Endothelial cell of umbilical vein (primary cell): ENCODE measurements at regions not wholly inside any gene's neighbourhood (a gene's known extent, or its start where the extent isn't known, plus 50 kb on each side); places are given as distances from the start of the nearest gene placed in this dataset.

ENCODE experiments used
- BruUV-seq: library from RNA; stranded (reverse); fragments of 400-500 nt; replicated peaks from 2 replicates; lab custom pipeline; 2021; lab: Mats Ljungman, UMichigan
- CTCF ChIA-PET: fragments of 300-600, 350-600 bp; sonication (Branson Sonifier 250); formaldehyde crosslinking; loops from one replicate; lab custom pipeline; 2021; ENCODE audit warnings: antibody characterized with exemption, inconsistent platforms; lab: Charles Lee
- POLR2A ChIA-PET: fragments of 300-600, 350-600 bp; sonication (Branson Sonifier 250); formaldehyde crosslinking; loops from one replicate; lab custom pipeline; 2021; ENCODE audit warnings: antibody characterized with exemption, inconsistent platforms; lab: Charles Lee
- DNase-seq: peaks from one replicate; pipeline ENCODE4 v3.0.0-alpha.2; 2011; ENCODE audit warnings: low read depth, low spot score
- FAIRE-seq: peaks from 2 replicates; lab custom pipeline; 2011; peaks lifted over from hg19 to GRCh38; lab: Jason Lieb, UNC
- H2AFZ ChIP-seq: 2 replicates; pipeline ENCODE4 v1.6.0; 2012; ENCODE audit warnings: low read depth, low read length, control low read depth, inconsistent platforms
- H3K27ac ChIP-seq: 2 replicates; pipeline ENCODE4 v1.5.1; 2011; ENCODE audit warnings: low read depth, mild to moderate bottlenecking, control low read depth, low read length, moderate library complexity; ENCODE audit not compliant: insufficient read depth
- H3K27me3 ChIP-seq, 2 experiments: 2 replicates each; pipeline versions ENCODE4 v1.6.0 to v1.6.1; 2011; ENCODE audit warnings: low read length in 2 of 2, mixed read lengths in 1 of 2; ENCODE audit not compliant: control insufficient read depth in 2 of 2, insufficient read depth in 2 of 2
- H3K36me3 ChIP-seq, 2 experiments: 2 replicates in 1 of 2; 3 replicates in 1 of 2; pipeline ENCODE4 v1.5.1; 2011; ENCODE audit warnings: low read length in 2 of 2, mild to moderate bottlenecking in 1 of 2, moderate library complexity in 1 of 2; ENCODE audit not compliant: control insufficient read depth in 2 of 2, insufficient read depth in 2 of 2; ENCODE audit errors: extremely low read depth in 1 of 2
- H3K4me1 ChIP-seq: 3 replicates; pipeline ENCODE4 v1.5.1; 2011; ENCODE audit warnings: mild to moderate bottlenecking, low read length; ENCODE audit not compliant: control insufficient read depth, insufficient read depth; ENCODE audit errors: extremely low read depth
- H3K4me2 ChIP-seq: 2 replicates; pipeline ENCODE4 v1.6.1; 2011; ENCODE audit warnings: low read length, control low read depth, mixed read lengths; ENCODE audit not compliant: insufficient read depth
- H3K4me3 ChIP-seq, 3 experiments: fragments of 200-600 bp in 1 of 3; sonication (generic), shearing (Covaris generic) in 1 of 3; replicated peaks in 1 of 3; 2 replicates each; pipeline ENCODE4 v1.5.1; 2011 to 2016; ENCODE audit warnings: control low read depth in 3 of 3, low read length in 3 of 3, mild to moderate bottlenecking in 2 of 3, inconsistent platforms in 1 of 3, low read depth in 1 of 3, moderate library complexity in 1 of 3; ENCODE audit not compliant: insufficient read depth in 1 of 3
- H3K79me2 ChIP-seq: 2 replicates; pipeline ENCODE4 v1.6.0; 2012; ENCODE audit warnings: low read length, inconsistent platforms; ENCODE audit not compliant: control insufficient read depth, insufficient read depth
- H3K9ac ChIP-seq: replicated peaks from 2 replicates; pipeline ENCODE3; 2011; ENCODE audit warnings: low read length, control low read depth; ENCODE audit not compliant: insufficient read depth; ENCODE audit errors: extremely low read depth
- H3K9me1 ChIP-seq: replicated peaks from 3 replicates; pipeline ENCODE4 v1.6.0; 2011; ENCODE audit warnings: mild to moderate bottlenecking, low read length; ENCODE audit not compliant: control insufficient read depth, insufficient read depth; ENCODE audit errors: extremely low read depth
- H3K9me3 ChIP-seq: replicated peaks from 2 replicates; pipeline ENCODE4 v1.5.1; 2012; ENCODE audit warnings: low read length, inconsistent platforms; ENCODE audit not compliant: control insufficient read depth, insufficient read depth
- H4K20me1 ChIP-seq: replicated peaks from 2 replicates; pipeline ENCODE3; 2011; ENCODE audit warnings: mild to moderate bottlenecking, low read length; ENCODE audit not compliant: control insufficient read depth, insufficient read depth; ENCODE audit errors: extremely low read depth
- CTCF ChIP-seq, 2 donors: IDR thresholded peaks; 1 replicate in 1 of 2; 2 replicates in 1 of 2; pipeline ENCODE4 v1.5.1; 2011; ENCODE audit warnings: low read length in 2 of 2, mild to moderate bottlenecking in 2 of 2, moderate library complexity in 2 of 2, control low read depth in 1 of 2, inconsistent platforms in 1 of 2, low read depth in 1 of 2; ENCODE audit not compliant: insufficient read depth in 1 of 2; ENCODE audit errors: extremely low read depth in 1 of 2
- EZH2 ChIP-seq: IDR thresholded peaks from 2 replicates; pipeline ENCODE4 v1.6.1; 2012; ENCODE audit warnings: borderline replicate concordance, low read depth, mild to moderate bottlenecking, moderate library complexity, low read length, inconsistent platforms; ENCODE audit not compliant: severe bottlenecking
- FOS ChIP-seq: IDR thresholded peaks from 2 replicates; pipeline ENCODE4 v1.6.1; 2011; ENCODE audit warnings: mild to moderate bottlenecking, low read length, moderate library complexity, borderline replicate concordance; ENCODE audit not compliant: insufficient read depth
- GATA2 ChIP-seq: IDR thresholded peaks from 2 replicates; pipeline ENCODE4 v1.7.0; 2011; ENCODE audit warnings: low read depth, mild to moderate bottlenecking, moderate library complexity, mixed read lengths, low read length; ENCODE audit not compliant: insufficient read length, insufficient read depth
- JUN ChIP-seq: IDR thresholded peaks from 2 replicates; pipeline ENCODE4 v1.6.1; 2011; ENCODE audit warnings: borderline replicate concordance, low read depth; ENCODE audit not compliant: insufficient read length, insufficient read depth
- MAX ChIP-seq: IDR thresholded peaks from 2 replicates; pipeline ENCODE4 v1.6.1; 2011; ENCODE audit not compliant: insufficient read depth, insufficient read length
- MYC ChIP-seq: IDR thresholded peaks from one replicate; pipeline ENCODE4 v1.6.1; 2011; ENCODE audit warnings: mild to moderate bottlenecking, low read depth, low read length
- POLR2A ChIP-seq: IDR thresholded peaks from 2 replicates; pipeline ENCODE4 v1.6.1; 2012; ENCODE audit warnings: low read depth, mild to moderate bottlenecking, control low read depth, low read length
- POLR2AphosphoS5 ChIP-seq: IDR thresholded peaks from 2 replicates; pipeline ENCODE4 v1.6.1; 2012; ENCODE audit warnings: low read depth, mild to moderate bottlenecking, control low read depth, low read length, moderate library complexity; ENCODE audit not compliant: insufficient read depth
- dilution Hi-C: fragments of 300-500 bp; cut with MboI; formaldehyde crosslinking; loops from one replicate; pipeline ENCODE4 v1.15.0; 2019; ENCODE audit warnings: low sequenced_read_pairs; ENCODE audit not compliant: extremely low pct_ligation_motif_present
- intact Hi-C: fragments of 100-400 bp; cut with micrococcal nuclease; formaldehyde crosslinking; loops from one replicate; pipeline ENCODE4 v1.10.0; 2022

DNA sequence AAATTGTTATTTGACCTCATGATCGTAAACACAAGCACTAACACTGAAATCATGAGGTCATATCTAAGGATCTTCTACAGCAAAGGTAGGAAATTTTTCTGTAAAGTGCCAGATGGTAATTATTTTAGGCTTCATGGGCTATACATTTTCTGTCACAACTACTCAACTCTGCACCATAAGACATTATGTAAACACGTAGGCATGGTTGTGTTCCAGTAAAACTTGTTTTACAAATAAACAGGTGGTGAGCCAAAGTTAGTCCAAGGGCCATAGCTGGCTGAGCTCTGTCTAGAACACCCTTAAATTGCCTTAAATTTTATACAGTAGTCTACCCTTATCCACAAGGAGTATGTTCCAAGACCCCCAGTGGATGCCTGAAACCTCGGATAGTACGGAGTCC lies 147.3 kb upstream of the CYP1B1 start:
- no peak overlapping the region for H3K4me3 ChIP-seq
- CTCF ChIA-PET, result no interaction called here
- no peak overlapping the region for H3K27ac ChIP-seq
- no peaks in the 10 kb centered on the region for H3K36me3 ChIP-seq
- H2AFZ ChIP-seq, result no peak overlapping the region
- H3K79me2 ChIP-seq, result no peaks in the 10 kb centered on the region
- no peaks in the 10 kb centered on the region for H3K9me1 ChIP-seq
- no peak overlapping the region for H3K9ac ChIP-seq
- H3K27me3 ChIP-seq, result peaks cover 2 to 15% of the 10 kb centered on the region in 2 experiments
- no peaks in the 10 kb centered on the region for H4K20me1 ChIP-seq
- H3K4me1 ChIP-seq, result no peaks in the 10 kb centered on the region
- no peak for FAIRE-seq
- TF ChIP-seq MYC, result no peak
- TF ChIP-seq GATA2, result no peak
- TF ChIP-seq JUN, result no peak
- no peak for TF ChIP-seq POLR2AphosphoS5
- TF ChIP-seq MAX, result no peak
- TF ChIP-seq FOS, result no peak
- no peak for TF ChIP-seq POLR2A
- no peak for TF ChIP-seq EZH2
- TF ChIP-seq CTCF (IDR thresholded peaks at IDR 0.05; ENCODE audit: extremely low read depth in 1 of 2, insufficient read depth in 1 of 2, low read depth in 1 of 2, low read length in 2 of 2), result no peak
- intact Hi-C loops (no loop called here), dilution Hi-C loops (no loop called here)
- POLR2A ChIA-PET, result no interaction called here
- no TSS peak for BruUV-seq
- H3K9me3 ChIP-seq, result no peaks in the 10 kb centered on the region
- DNase-seq, result no peak
- no peak overlapping the region for H3K4me2 ChIP-seq
